ENCODE measurements at regions not wholly inside any gene's neighbourhood (a gene's known extent, or its start where the extent isn't known, plus 50 kb on each side); places are given as distances from the start of the nearest gene placed in this dataset.

- BruUV-seq (replicated peaks), result no TSS peak
- CTCF ChIA-PET, result interaction anchor here (0.9 kb wide), 1 partner anchor 42 kb away, joined by 3 read pairs; no protein-coding TSS in a partner anchor
- intact Hi-C loops (cut with micrococcal nuclease), result no loop called here
- no peaks in the 10 kb centered on the region for H3K27me3 Mint-ChIP-seq (ENCODE audit: insufficient read depth, unreplicated experiment)
- TF ChIP-seq, protein P1, sequence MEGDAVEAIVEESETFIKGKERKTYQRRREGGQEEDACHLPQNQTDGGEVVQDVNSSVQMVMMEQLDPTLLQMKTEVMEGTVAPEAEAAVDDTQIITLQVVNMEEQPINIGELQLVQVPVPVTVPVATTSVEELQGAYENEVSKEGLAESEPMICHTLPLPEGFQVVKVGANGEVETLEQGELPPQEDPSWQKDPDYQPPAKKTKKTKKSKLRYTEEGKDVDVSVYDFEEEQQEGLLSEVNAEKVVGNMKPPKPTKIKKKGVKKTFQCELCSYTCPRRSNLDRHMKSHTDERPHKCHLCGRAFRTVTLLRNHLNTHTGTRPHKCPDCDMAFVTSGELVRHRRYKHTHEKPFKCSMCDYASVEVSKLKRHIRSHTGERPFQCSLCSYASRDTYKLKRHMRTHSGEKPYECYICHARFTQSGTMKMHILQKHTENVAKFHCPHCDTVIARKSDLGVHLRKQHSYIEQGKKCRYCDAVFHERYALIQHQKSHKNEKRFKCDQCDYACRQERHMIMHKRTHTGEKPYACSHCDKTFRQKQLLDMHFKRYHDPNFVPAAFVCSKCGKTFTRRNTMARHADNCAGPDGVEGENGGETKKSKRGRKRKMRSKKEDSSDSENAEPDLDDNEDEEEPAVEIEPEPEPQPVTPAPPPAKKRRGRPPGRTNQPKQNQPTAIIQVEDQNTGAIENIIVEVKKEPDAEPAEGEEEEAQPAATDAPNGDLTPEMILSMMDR (IDR thresholded peaks at IDR 0.05; ENCODE audit: unreplicated experiment), result no peak
- no peak overlapping the region for H3K4me3 Mint-ChIP-seq (ENCODE audit: unreplicated experiment)
- peaks cover 10% of the 10 kb centered on the region for H3K4me1 Mint-ChIP-seq (ENCODE audit: insufficient read depth, unreplicated experiment)
- POLR2A ChIA-PET, result no interaction called here
- H3K9me3 Mint-ChIP-seq (ENCODE audit: unreplicated experiment), result no peaks in the 10 kb centered on the region
- peaks cover 4% of the 10 kb centered on the region for H3K36me3 Mint-ChIP-seq (ENCODE audit: insufficient read depth, unreplicated experiment)
- H3K27ac Mint-ChIP-seq (ENCODE audit: low read depth, unreplicated experiment), result no peak overlapping the region
- DNase-seq (ENCODE audit: unreplicated experiment), result no peak
Observed at GRCh38 chr6:6931071-6932025, 176.4 kb upstream of the RREB1 start.

DNA sequence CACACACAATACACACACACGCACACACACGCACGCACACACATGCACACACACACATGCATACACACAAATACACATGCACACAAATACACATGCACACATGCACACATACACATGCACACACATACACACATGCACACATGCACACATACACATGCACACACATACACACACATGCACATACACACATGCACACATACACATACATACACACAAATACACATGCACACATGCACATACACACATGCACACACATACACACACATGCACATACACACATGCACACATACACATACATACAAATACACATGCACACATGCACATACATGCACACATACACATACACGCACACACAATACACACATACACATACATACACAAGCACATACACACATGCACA, 175.4 kb upstream of the RREB1 start:
- no TSS peak for BruUV-seq (replicated peaks)
- CTCF ChIA-PET, result interaction anchor here (0.9 kb wide), 1 partner anchor 41 kb away, joined by 3 read pairs; no protein-coding TSS in a partner anchor
- Mint-ChIP-seq H3K27ac (ENCODE audit: low read depth, unreplicated experiment) (no peak overlapping the region), H3K27me3 (ENCODE audit: insufficient read depth, unreplicated experiment) (no peaks in the 10 kb centered on the region), H3K4me3 (ENCODE audit: unreplicated experiment) (no peak overlapping the region), H3K36me3 (ENCODE audit: insufficient read depth, unreplicated experiment) (peaks cover 4% of the 10 kb centered on the region), H3K4me1 (ENCODE audit: insufficient read depth, unreplicated experiment) (peaks cover 3% of the 10 kb centered on the region), H3K9me3 (ENCODE audit: unreplicated experiment) (no peaks in the 10 kb centered on the region)
- POLR2A ChIA-PET, result no interaction called here
- TF ChIP-seq, protein P1 (IDR thresholded peaks at IDR 0.05; ENCODE audit: unreplicated experiment), result no peak
- intact Hi-C loops (cut with micrococcal nuclease), result no loop called here
- no peak for DNase-seq (ENCODE audit: unreplicated experiment)

GRCh38 chr6:6932968-6933367, 174.8 kb upstream of the RREB1 start:
- H3K4me1 Mint-ChIP-seq (ENCODE audit: insufficient read depth, unreplicated experiment), result no peaks in the 10 kb centered on the region
- ChIA-PET POLR2A (interaction anchor here (0.7 kb wide), 1 partner anchor 115 kb away, joined by 3 read pairs; no protein-coding TSS in a partner anchor), CTCF (no interaction called here)
- H3K36me3 Mint-ChIP-seq (ENCODE audit: insufficient read depth, unreplicated experiment), result peaks cover 4% of the 10 kb centered on the region
- no TSS peak for BruUV-seq (replicated peaks)
- H3K27ac Mint-ChIP-seq (ENCODE audit: low read depth, unreplicated experiment), result no peak overlapping the region
- H3K9me3 Mint-ChIP-seq (ENCODE audit: unreplicated experiment), result no peaks in the 10 kb centered on the region
- H3K4me3 Mint-ChIP-seq (ENCODE audit: unreplicated experiment), result no peak overlapping the region
- no peaks in the 10 kb centered on the region for H3K27me3 Mint-ChIP-seq (ENCODE audit: insufficient read depth, unreplicated experiment)
- TF ChIP-seq, protein P1 (IDR thresholded peaks at IDR 0.05; ENCODE audit: unreplicated experiment), result no peak
- no peak for DNase-seq (ENCODE audit: unreplicated experiment)
- intact Hi-C loops (cut with micrococcal nuclease), result no loop called here

Measured in MCF 10A (cell line).